NT2/D1 (cell line): ENCODE measurements at regions not wholly inside any gene's neighbourhood (a gene's known extent, or its start where the extent isn't known, plus 50 kb on each side); places are given as distances from the start of the nearest gene placed in this dataset.

Experiments used
- SUZ12 ChIP-seq: IDR thresholded peaks from 2 replicates; pipeline ENCODE4 v1.6.1; 2011; ENCODE audit not compliant: insufficient read length, insufficient read depth; ENCODE audit errors: extremely low read depth
- YY1 ChIP-seq: IDR thresholded peaks from 2 replicates; pipeline ENCODE4 v1.6.1; 2011; ENCODE audit not compliant: insufficient read length, insufficient read depth
- ZNF274 ChIP-seq: IDR thresholded peaks from 2 replicates; pipeline ENCODE4 v1.6.1; 2011; ENCODE audit warnings: mild to moderate bottlenecking, low read depth, low read length

GRCh38 chr2:190785334-190785733 lies 95.3 kb upstream of the GLS start:
- no peak for TF ChIP-seq SUZ12
- TF ChIP-seq YY1, result no peak
- no peak for TF ChIP-seq ZNF274
